Keratinocyte (primary cell): ENCODE measurements at regions not wholly inside any gene's neighbourhood (a gene's known extent, or its start where the extent isn't known, plus 50 kb on each side); places are given as distances from the start of the nearest gene placed in this dataset.

Experiments used
- DNase-seq: peaks from one replicate; pipeline ENCODE4 v3.0.0-alpha.2; 2011; ENCODE audit warnings: low read depth, missing footprints, low spot score
- FAIRE-seq: peaks from 2 replicates; lab custom pipeline; 2011; peaks lifted over from hg19 to GRCh38; lab: Jason Lieb, UNC
- H2AFZ ChIP-seq: 2 replicates; pipeline ENCODE4 v1.6.0; 2012; ENCODE audit warnings: low read length, control low read depth, inconsistent platforms; ENCODE audit not compliant: control insufficient read depth
- H3K27ac ChIP-seq: 2 replicates; pipeline ENCODE4 v1.5.1; 2011; ENCODE audit warnings: low read length; ENCODE audit not compliant: control insufficient read depth, insufficient read depth
- H3K27me3 ChIP-seq: 3 replicates; pipeline ENCODE4 v1.6.0; 2011; ENCODE audit warnings: low read length; ENCODE audit not compliant: control insufficient read depth, insufficient read depth; ENCODE audit errors: extremely low read depth
- H3K36me3 ChIP-seq, 2 experiments: 2 replicates in 1 of 2; 3 replicates in 1 of 2; pipeline ENCODE4 v1.5.1; 2011; ENCODE audit warnings: low read length in 2 of 2, mild to moderate bottlenecking in 1 of 2; ENCODE audit not compliant: control insufficient read depth in 2 of 2, insufficient read depth in 2 of 2; ENCODE audit errors: extremely low read depth in 1 of 2
- H3K4me1 ChIP-seq: 3 replicates; pipeline ENCODE4 v1.5.1; 2011; ENCODE audit warnings: low read length; ENCODE audit not compliant: control insufficient read depth, insufficient read depth; ENCODE audit errors: extremely low read depth
- H3K4me2 ChIP-seq: 3 replicates; pipeline ENCODE4 v1.6.0; 2011; ENCODE audit warnings: low read depth, low read length; ENCODE audit not compliant: control insufficient read depth, insufficient read depth; ENCODE audit errors: extremely low read depth
- H3K4me3 ChIP-seq, 3 experiments: fragments of 200-600 bp in 1 of 3; sonication (generic) in 1 of 3; 2 replicates in 2 of 3; 3 replicates in 1 of 3; pipeline ENCODE4 v1.5.1; 2011 to 2016; ENCODE audit warnings: low read length in 3 of 3, mild to moderate bottlenecking in 3 of 3, control low read depth in 2 of 3, inconsistent platforms in 1 of 3, low read depth in 1 of 3, mixed read lengths in 1 of 3, mixed run types in 1 of 3, moderate library complexity in 1 of 3; ENCODE audit not compliant: control insufficient read depth in 2 of 3, insufficient read depth in 2 of 3; ENCODE audit errors: extremely low read depth in 1 of 3
- H3K79me2 ChIP-seq: 2 replicates; pipeline ENCODE4 v1.6.0; 2012; ENCODE audit warnings: low read length; ENCODE audit not compliant: control insufficient read depth, insufficient read depth
- H3K9ac ChIP-seq: 3 replicates; pipeline ENCODE4 v1.6.0; 2011; ENCODE audit warnings: low read length; ENCODE audit not compliant: control insufficient read depth, insufficient read depth; ENCODE audit errors: extremely low read depth
- H3K9me1 ChIP-seq: 3 replicates; pipeline ENCODE4 v1.6.0; 2011; ENCODE audit warnings: low read length; ENCODE audit not compliant: control insufficient read depth, insufficient read depth; ENCODE audit errors: extremely low read depth
- H3K9me3 ChIP-seq: 2 replicates; pipeline ENCODE4 v1.5.1; 2012; ENCODE audit warnings: low read depth, low read length; ENCODE audit not compliant: control insufficient read depth
- H4K20me1 ChIP-seq: 3 replicates; pipeline ENCODE4 v1.6.0; 2011; ENCODE audit warnings: low read length; ENCODE audit not compliant: control insufficient read depth, insufficient read depth; ENCODE audit errors: extremely low read depth
- EZH2 ChIP-seq: IDR thresholded peaks from one replicate; pipeline ENCODE4 v1.6.1; 2012; ENCODE audit warnings: inconsistent platforms, mild to moderate bottlenecking, low read length, moderate library complexity
- dilution Hi-C: fragments of 300-500 bp; cut with MboI; formaldehyde crosslinking; loops from one replicate; pipeline ENCODE4 v1.7.0; 2020; ENCODE audit warnings: low sequenced_read_pairs; ENCODE audit not compliant: extremely low pct_ligation_motif_present
- TF ChIP-seq, protein P1 (sequence below), 3 experiments: IDR thresholded peaks in 1 of 3; conservative IDR thresholded peaks in 1 of 3; optimal IDR thresholded peaks in 1 of 3; 2 replicates in 2 of 3; 3 replicates in 1 of 3; pipeline versions ENCODE3 to v1.5.1; 2011; ENCODE audit warnings: low read length in 3 of 3, mild to moderate bottlenecking in 3 of 3, moderate library complexity in 2 of 3, control low read depth in 1 of 3, inconsistent platforms in 1 of 3; ENCODE audit not compliant: insufficient read depth in 2 of 3; ENCODE audit errors: extremely low read depth in 1 of 3

DNA sequence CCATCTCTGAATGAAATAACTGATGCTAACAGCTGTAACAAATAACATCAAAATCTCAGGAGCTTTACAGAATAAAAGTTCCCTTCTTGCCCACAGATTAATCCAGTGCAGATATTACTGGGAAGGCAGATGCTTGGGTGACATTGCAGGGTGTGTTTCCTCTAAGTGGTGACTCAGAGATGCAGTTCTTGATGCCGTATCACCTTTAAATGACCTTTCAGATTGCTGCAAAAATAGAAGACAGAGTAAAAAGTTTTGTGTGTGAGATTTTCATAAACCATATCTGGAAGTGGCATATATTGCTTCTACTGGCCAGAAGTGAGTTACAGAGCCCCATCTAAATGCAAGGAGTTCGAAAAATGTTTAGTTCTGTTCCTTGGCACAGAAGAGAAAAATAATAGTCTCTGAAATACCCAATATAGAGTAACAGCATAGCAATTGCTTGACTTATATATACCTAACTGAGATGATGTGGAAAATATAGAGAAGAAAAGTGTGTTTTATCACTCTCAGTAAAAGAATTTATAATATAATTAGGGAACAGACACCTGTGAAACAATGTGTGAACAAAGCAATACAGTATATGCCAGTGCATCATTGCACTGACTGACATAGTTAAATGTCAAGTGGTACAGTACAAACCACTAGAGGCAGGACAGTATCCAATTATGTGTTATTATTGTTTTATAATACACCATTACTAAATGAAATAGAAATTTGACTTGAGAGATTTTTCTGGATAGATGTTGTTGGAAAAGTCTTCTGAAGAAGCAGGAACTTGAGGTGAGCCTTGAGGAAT lies 430.7 kb upstream of the CBLB start:
- no peak for FAIRE-seq

DNA sequence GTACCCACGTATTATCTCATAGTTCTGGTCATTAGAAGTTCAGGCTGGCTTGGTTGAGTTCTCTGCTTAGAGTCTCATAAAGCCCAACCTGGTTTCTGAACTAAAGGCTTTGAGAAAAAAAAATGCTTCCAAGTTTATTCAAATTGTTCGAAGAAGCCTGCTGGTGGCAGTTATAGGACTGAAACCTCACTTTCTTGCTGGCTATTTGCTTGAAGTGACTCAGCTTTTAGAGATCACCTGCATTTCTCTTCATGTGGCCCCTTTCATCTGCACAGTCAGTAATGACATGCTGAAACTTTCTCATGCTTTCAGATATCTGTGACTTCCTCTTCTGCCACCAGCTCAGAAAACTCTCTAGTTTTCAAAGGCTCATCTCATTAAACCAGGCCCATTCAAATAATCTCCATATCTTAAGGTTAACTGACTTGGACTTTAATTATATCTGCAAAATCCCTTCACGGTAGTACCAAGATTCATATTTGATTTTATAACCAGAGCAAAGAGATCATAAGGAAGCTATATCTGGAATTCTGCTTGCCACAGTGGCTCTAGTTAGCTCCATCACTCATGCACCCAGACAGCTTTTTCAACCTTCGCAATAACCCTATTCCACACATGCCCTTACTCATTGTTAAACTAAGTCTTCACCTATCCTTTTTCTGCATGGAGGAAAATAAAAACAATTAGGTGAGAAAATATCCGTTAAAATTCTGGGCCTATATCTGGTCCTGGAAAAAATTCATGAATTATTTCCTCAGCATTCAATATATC lies 433.8 kb upstream of the CBLB start:
- Histone ChIP-seq H3K36me3 (no peaks in the 10 kb centered on the region), H3K27ac (no peak overlapping the region), H3K9me1 (no peaks in the 10 kb centered on the region), H3K27me3 (no peaks in the 10 kb centered on the region), H3K9ac (no peak overlapping the region), H3K4me2 (no peak overlapping the region), H2AFZ (no peak overlapping the region), H3K4me1 (no peaks in the 10 kb centered on the region), H3K4me3 (no peak overlapping the region), H3K79me2 (no peaks in the 10 kb centered on the region), H3K9me3 (no peaks in the 10 kb centered on the region), H4K20me1 (no peaks in the 10 kb centered on the region)
- TF ChIP-seq EZH2, result no peak
- TF ChIP-seq, protein P1, sequence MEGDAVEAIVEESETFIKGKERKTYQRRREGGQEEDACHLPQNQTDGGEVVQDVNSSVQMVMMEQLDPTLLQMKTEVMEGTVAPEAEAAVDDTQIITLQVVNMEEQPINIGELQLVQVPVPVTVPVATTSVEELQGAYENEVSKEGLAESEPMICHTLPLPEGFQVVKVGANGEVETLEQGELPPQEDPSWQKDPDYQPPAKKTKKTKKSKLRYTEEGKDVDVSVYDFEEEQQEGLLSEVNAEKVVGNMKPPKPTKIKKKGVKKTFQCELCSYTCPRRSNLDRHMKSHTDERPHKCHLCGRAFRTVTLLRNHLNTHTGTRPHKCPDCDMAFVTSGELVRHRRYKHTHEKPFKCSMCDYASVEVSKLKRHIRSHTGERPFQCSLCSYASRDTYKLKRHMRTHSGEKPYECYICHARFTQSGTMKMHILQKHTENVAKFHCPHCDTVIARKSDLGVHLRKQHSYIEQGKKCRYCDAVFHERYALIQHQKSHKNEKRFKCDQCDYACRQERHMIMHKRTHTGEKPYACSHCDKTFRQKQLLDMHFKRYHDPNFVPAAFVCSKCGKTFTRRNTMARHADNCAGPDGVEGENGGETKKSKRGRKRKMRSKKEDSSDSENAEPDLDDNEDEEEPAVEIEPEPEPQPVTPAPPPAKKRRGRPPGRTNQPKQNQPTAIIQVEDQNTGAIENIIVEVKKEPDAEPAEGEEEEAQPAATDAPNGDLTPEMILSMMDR (optimal IDR thresholded peaks at IDR 0.05 in 1 of 3, IDR thresholded peaks at IDR 0.05 in 1 of 3, conservative IDR thresholded peaks at IDR 0.05 in 1 of 3; ENCODE audit: extremely low read depth in 1 of 3, insufficient read depth in 2 of 3, low read length in 3 of 3), result no peak
- FAIRE-seq, result no peak
- dilution Hi-C loops, result no loop called here
- DNase-seq, result no peak

More for the DNA sequence above, 430.7 kb upstream of the CBLB start:
- dilution Hi-C loops, result no loop called here
- TF ChIP-seq, protein P1 (optimal IDR thresholded peaks at IDR 0.05 in 1 of 3, IDR thresholded peaks at IDR 0.05 in 1 of 3, conservative IDR thresholded peaks at IDR 0.05 in 1 of 3; ENCODE audit: extremely low read depth in 1 of 3, insufficient read depth in 2 of 3, low read length in 3 of 3), result no peak
- no peak for TF ChIP-seq EZH2
- Histone ChIP-seq H3K4me3 (no peak overlapping the region), H3K4me1 (no peaks in the 10 kb centered on the region), H3K27ac (no peak overlapping the region), H3K9me3 (no peaks in the 10 kb centered on the region), H2AFZ (no peak overlapping the region), H3K36me3 (no peaks in the 10 kb centered on the region), H4K20me1 (no peaks in the 10 kb centered on the region), H3K79me2 (no peaks in the 10 kb centered on the region), H3K27me3 (no peaks in the 10 kb centered on the region), H3K4me2 (no peak overlapping the region), H3K9ac (no peak overlapping the region), H3K9me1 (no peaks in the 10 kb centered on the region)
- no peak for DNase-seq
